Lung (tissue), 11 donors: ENCODE measurements at regions not wholly inside any gene's neighbourhood (a gene's known extent, or its start where the extent isn't known, plus 50 kb on each side); places are given as distances from the start of the nearest gene placed in this dataset.

ENCODE experiments used
- ATAC-seq: fragments of 200-7000 bp; cut with Tn5 transposase; one replicate; pipeline ENCODE4 v1.9.1; 2020; ENCODE audit warnings: moderate number of reproducible peaks; ENCODE audit not compliant: insufficient read depth, low FRiP score
- DNase-seq, 3 donors: peaks; one replicate each; pipeline ENCODE4 v3.0.0-alpha.2; 2013 to 2017
- H3K27ac ChIP-seq, 2 donors: one replicate each; pipeline ENCODE4 v1.5.1; 2013; ENCODE audit warnings: mild to moderate bottlenecking in 2 of 2, moderate library complexity in 2 of 2, control low read depth in 1 of 2, inconsistent platforms in 1 of 2, low read depth in 1 of 2, low read length in 1 of 2
- H3K27me3 ChIP-seq, 3 donors: one replicate each; pipeline ENCODE4 v1.5.1; 2013; ENCODE audit warnings: low read length in 2 of 3; ENCODE audit not compliant: control insufficient read depth in 3 of 3, insufficient read depth in 3 of 3
- H3K36me3 ChIP-seq, 4 donors: one replicate each; pipeline ENCODE4 v1.5.1; 2013; ENCODE audit warnings: low read length in 4 of 4, mild to moderate bottlenecking in 1 of 4, moderate library complexity in 1 of 4; ENCODE audit not compliant: control insufficient read depth in 4 of 4, insufficient read depth in 4 of 4
- H3K4me1 ChIP-seq, 5 donors: one replicate each; pipeline ENCODE4 v1.5.1; 2013; ENCODE audit warnings: low read length in 5 of 5, mild to moderate bottlenecking in 2 of 5, moderate library complexity in 1 of 5; ENCODE audit not compliant: control insufficient read depth in 5 of 5, insufficient read depth in 5 of 5
- H3K4me3 ChIP-seq: one replicate; pipeline ENCODE4 v1.5.1; 2013; ENCODE audit warnings: mild to moderate bottlenecking, control low read depth, moderate library complexity
- H3K9ac ChIP-seq, 2 donors: one replicate each; pipeline ENCODE4 v1.5.1; 2013; ENCODE audit warnings: low read length in 2 of 2, control low read depth in 1 of 2; ENCODE audit not compliant: insufficient read depth in 1 of 2
- H3K9me3 ChIP-seq, 4 donors: one replicate each; pipeline ENCODE4 v1.5.1; 2013; ENCODE audit warnings: low read length in 3 of 4, mild to moderate bottlenecking in 1 of 4, moderate library complexity in 1 of 4; ENCODE audit not compliant: control insufficient read depth in 4 of 4, insufficient read depth in 3 of 4
- CTCF ChIP-seq: IDR thresholded peaks from 2 replicates; pipeline ENCODE4 v1.5.1; 2012; ENCODE audit warnings: mild to moderate bottlenecking; ENCODE audit errors: control extremely low read depth, extremely low read depth
- WGBS, 2 donors: extraction: QIAGEN DNeasy Blood & Tissue Kit; methylation state at CpG; one replicate each; pipeline ENCODE4 v1.1.7; 2013; 5-methylcytosine and 5-hydroxymethylcytosine counted together
- donor health status: control.
- donor health status: control.
- donor health status: Bipolar disorder and iron deficiency.
- donor health status: healthy.
- donor health status: DM: yes; HTN: yes; CAD: no.

DNA sequence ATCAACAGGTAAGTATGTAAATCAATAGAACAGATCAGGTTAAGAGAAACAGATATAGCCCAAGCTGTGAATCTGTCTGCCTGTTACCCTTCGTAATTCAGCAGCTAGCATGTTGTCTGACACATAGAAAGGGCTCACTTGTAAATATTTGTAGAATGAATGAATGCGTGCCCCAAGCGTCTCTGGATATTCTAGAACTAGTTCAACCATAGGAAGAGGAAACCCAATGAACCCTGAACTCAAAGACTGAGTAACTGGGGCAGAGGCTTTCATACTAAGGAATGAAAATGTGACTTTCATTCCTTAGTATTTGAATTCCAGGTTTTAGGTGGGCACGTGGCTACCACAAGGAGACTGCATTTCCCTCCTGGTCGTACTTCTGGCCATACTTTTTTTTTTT is 60.1 kb upstream of the SMYD2 start:
- Histone ChIP-seq H3K9me3 (no peaks in the 10 kb centered on the region), H3K4me1 (peaks cover 0 to 8% (median 0%) of the 10 kb centered on the region in 5 donors), H3K9ac (no peak overlapping the region), H3K27me3 (peaks cover 0 to 8% (median 0%) of the 10 kb centered on the region in 3 donors), H3K36me3 (no peaks in the 10 kb centered on the region), H3K4me3 (no peak overlapping the region), H3K27ac (no peak overlapping the region)
- 85 to 89% methylated on average over 5 of the region's 5 CpGs for WGBS, 2 donors
- TF ChIP-seq CTCF = no peak
- ATAC-seq = no peak
- DNase-seq = no peak

- DNase-seq (peak; percentile 24 to 59 (median 51)), ATAC-seq (no peak)
- peak overlapping the region in 1 of 2 donors; percentile 0 for H3K27ac ChIP-seq
- H3K36me3 ChIP-seq = no peaks in the 10 kb centered on the region
- H3K9ac ChIP-seq = peak overlapping the region in 1 of 2 donors; percentile 34
- H3K9me3 ChIP-seq = no peaks in the 10 kb centered on the region
- no peak for TF ChIP-seq CTCF
- no peak overlapping the region for H3K4me3 ChIP-seq
- WGBS, 2 donors = 22 to 33% methylated on average over 24 of the region's 24 CpGs
- H3K4me1 ChIP-seq = peaks cover 0 to 8% (median 0%) of the 10 kb centered on the region in 5 donors
- H3K27me3 ChIP-seq = peaks cover 0 to 4% (median 0%) of the 10 kb centered on the region in 3 donors
Observed at GRCh38 chr1:214224611-214225354, 56.2 kb upstream of the SMYD2 start.

DNA sequence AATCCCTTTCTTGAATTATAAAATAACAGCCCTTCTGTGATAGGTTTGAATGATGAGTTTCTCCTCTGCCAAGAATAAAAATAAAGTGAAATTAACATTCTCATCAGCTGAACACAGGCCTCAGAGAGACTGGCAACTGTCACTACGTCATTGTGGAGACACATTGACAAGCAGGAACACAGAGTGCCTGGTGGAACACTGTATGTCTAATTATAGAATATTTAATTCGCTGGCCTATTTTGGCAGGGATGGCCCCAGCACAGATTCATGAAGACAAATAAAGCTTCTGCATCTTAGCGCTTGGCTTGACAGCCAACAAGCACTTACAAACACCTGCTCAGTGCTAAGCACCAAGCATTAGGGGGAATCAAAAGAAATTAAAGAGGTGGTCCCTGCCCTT is 52.0 kb upstream of the SMYD2 start:
- 81 to 90% methylated on average over 3 of the region's 3 CpGs for WGBS, 2 donors
- H3K9ac ChIP-seq = no peak overlapping the region

More for the DNA sequence above, 52.0 kb upstream of the SMYD2 start:
- Histone ChIP-seq H3K9me3 (no peaks in the 10 kb centered on the region), H3K36me3 (no peaks in the 10 kb centered on the region), H3K27me3 (no peaks in the 10 kb centered on the region), H3K4me3 (no peak overlapping the region), H3K27ac (peak overlapping the region in 1 of 2 donors; percentile 82), H3K4me1 (peaks cover 0 to 8% (median 0%) of the 10 kb centered on the region in 5 donors)
- TF ChIP-seq CTCF = no peak
- DNase-seq = no peak
- ATAC-seq = no peak
